ENCODE measurements at regions not wholly inside any gene's neighbourhood (a gene's known extent, or its start where the extent isn't known, plus 50 kb on each side); places are given as distances from the start of the nearest gene placed in this dataset.

DNA sequence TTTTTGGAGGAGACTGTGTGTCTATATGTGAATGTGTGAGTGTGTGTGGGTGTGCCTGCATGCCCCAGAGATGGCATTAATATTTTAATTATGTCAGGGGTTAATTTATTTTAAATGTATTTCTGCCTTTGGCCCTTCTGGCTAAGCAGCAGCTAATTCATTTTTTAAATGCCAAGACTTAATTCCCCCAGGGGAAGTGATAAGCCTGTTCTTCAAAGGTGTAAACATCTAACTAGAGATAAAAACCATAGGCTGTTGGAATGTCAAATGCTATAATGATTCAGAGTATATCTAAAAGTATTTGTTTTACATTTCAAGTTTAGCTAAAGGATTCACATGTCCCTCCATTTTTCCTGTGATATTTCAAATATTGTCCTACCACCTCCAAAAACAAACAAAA is 184.7 kb downstream of the SPP2 start:
- no peak overlapping the region for H3K4me3 ChIP-seq (ENCODE audit: low read depth, low read length)
- DNase-seq (ENCODE audit: low read depth), result no peak
- TF ChIP-seq, protein P1, sequence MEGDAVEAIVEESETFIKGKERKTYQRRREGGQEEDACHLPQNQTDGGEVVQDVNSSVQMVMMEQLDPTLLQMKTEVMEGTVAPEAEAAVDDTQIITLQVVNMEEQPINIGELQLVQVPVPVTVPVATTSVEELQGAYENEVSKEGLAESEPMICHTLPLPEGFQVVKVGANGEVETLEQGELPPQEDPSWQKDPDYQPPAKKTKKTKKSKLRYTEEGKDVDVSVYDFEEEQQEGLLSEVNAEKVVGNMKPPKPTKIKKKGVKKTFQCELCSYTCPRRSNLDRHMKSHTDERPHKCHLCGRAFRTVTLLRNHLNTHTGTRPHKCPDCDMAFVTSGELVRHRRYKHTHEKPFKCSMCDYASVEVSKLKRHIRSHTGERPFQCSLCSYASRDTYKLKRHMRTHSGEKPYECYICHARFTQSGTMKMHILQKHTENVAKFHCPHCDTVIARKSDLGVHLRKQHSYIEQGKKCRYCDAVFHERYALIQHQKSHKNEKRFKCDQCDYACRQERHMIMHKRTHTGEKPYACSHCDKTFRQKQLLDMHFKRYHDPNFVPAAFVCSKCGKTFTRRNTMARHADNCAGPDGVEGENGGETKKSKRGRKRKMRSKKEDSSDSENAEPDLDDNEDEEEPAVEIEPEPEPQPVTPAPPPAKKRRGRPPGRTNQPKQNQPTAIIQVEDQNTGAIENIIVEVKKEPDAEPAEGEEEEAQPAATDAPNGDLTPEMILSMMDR (IDR thresholded peaks at IDR 0.05; ENCODE audit: low read depth, low read length, missing control alignments), result no peak

DNA sequence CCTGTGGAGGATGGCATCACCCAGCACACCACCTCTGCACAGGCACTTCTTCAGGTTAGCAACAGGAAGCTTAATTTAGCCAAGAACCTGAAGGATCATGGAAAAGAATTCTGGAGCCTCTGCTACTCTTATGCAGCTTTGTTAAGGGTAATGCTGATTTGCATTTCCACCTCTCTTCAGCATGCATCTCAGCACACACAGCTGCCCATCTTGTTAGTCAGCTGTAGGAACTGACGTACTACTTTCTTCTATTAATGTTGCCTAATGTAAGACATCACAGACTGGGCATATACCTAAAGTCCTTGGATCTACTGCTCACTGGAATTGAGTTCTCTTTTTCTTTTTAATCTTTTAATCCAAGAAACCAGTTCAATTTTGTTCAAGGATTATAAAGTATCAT is 181.0 kb downstream of the SPP2 start:
- TF ChIP-seq, protein P1 (IDR thresholded peaks at IDR 0.05; ENCODE audit: low read depth, low read length, missing control alignments), result no peak
- H3K4me3 ChIP-seq (ENCODE audit: low read depth, low read length), result no peak overlapping the region
- no peak for DNase-seq (ENCODE audit: low read depth)

DNA sequence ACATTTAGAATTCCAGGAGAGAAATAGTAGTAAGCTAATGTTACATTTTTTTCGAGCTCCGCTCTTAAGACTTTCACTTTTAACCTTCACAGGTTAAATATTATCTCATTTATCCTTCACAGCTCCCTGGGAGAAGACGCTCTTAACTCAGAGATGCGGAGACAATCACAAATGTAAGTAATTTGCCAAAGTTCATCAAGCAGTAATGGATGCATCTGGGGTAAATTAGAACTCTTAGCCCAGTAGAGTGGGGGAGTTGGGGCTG is 168.5 kb downstream of the SPP2 start:
- no peak for DNase-seq (ENCODE audit: low read depth)
- TF ChIP-seq, protein P1 (IDR thresholded peaks at IDR 0.05; ENCODE audit: low read depth, low read length, missing control alignments), result no peak
- no peak overlapping the region for H3K4me3 ChIP-seq (ENCODE audit: low read depth, low read length)

DNA sequence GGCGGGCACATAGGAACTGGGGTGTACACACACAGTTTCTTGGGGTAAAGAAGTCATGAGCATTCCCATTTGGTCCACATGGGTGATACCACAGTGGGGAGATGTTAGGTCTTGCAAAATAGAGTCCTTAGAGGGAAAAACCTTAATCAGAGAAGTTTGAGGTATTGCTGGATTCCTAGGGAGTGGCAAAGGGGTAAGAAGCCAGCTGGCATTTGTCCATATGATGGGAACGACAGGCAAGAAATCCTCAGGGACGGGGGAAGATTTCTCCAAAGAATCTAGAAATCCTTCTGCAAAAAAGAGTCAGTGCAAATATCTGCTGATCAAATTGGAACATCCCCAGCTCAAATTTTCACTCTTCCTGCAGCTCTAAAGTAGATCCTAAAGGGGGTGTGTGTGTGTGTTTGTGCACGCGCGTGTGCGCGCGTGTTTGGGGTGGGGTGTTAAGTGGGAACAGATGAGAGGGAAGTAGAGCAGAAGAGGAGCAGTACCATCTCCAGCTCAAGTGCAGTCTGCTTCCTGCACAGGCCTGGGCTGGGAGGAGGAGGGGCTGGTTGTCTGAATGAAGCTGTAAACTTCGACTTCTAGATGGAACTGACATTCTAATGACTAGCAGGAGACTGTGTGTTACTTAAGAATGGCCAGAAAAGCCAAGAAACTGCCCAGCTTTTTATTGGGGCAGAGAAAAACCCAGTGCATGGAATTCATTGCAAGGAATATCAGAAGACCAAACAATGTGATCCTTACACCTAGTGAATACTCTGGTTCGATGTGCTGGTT is 168.0 kb downstream of the SPP2 start:
- H3K4me3 ChIP-seq (ENCODE audit: low read depth, low read length), result no peak overlapping the region
- TF ChIP-seq, protein P1 (IDR thresholded peaks at IDR 0.05; ENCODE audit: low read depth, low read length, missing control alignments), result no peak
- DNase-seq (ENCODE audit: low read depth), result no peak

DNA sequence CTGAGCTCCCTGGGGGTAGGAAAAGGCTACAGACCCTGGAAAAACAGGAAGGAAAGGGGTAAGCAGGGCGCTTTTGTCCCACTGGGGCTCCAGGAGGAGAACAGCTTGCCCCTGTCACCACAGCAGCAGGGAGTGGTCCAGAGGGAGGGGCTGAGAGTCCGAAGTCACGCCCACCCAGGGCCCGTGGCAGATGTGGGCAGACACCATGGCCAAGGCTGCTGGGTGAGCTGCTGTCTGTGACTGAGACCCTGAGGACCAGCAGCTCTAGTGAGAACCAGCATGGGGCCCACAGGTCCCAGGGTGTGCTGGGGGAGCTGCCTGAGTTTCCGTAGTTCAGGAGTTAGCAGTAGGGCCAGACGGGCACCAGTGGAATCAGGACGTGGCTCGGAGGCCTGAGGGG is 162.0 kb downstream of the SPP2 start:
- no peak for DNase-seq (ENCODE audit: low read depth)
- H3K4me3 ChIP-seq (ENCODE audit: low read depth, low read length), result no peak overlapping the region
- TF ChIP-seq, protein P1 (IDR thresholded peaks at IDR 0.05; ENCODE audit: low read depth, low read length, missing control alignments), result no peak

DNA sequence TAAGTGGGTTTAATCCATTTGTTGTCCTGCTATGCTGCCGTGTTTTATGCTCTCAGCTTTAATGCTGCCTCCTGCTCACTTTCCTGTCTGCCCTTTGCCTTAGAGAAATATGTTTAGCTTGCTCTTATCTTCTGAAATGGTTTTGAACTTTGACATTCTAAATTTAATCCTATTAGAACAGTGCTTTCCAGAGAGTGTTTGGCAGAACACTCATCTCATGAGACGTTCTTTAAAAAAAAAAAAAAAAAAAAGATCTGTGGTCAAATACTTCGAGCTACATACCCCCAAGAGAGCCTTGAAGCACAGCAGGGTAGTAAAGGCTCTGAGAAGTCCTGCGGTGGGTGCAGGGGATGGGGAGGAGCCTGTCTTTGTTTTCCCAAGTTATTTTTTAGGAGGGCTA is 161.3 kb downstream of the SPP2 start:
- TF ChIP-seq, protein P1 (IDR thresholded peaks at IDR 0.05; ENCODE audit: low read depth, low read length, missing control alignments), result no peak
- no peak for DNase-seq (ENCODE audit: low read depth)
- no peak overlapping the region for H3K4me3 ChIP-seq (ENCODE audit: low read depth, low read length)

DNA sequence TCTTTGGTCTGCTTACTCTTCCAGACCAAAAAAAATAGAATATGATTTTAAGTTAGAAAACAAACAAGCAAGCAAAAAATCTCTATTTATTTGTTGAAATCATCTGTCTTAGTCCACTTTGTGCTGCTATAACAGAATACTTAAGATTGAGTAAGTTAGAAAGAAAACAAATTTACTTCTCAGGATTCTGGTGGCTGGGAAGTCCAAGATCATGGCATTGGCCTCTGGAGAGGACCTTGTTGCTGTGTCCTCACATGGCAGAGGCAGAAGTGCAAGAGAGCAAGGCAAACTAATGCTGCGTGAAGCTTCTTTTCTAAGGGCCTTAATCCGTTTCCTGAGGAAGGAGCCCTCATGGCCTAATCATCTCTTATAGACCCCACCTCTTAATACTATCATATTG is 156.2 kb downstream of the SPP2 start:
- no peak for DNase-seq (ENCODE audit: low read depth)
- TF ChIP-seq, protein P1 (IDR thresholded peaks at IDR 0.05; ENCODE audit: low read depth, low read length, missing control alignments), result no peak
- H3K4me3 ChIP-seq (ENCODE audit: low read depth, low read length), result no peak overlapping the region

Measured in GM12864 (cell line).